IMR-90 (cell line): ENCODE measurements at regions not wholly inside any gene's neighbourhood (a gene's known extent, or its start where the extent isn't known, plus 50 kb on each side); places are given as distances from the start of the nearest gene placed in this dataset.

ENCODE experiments used
- ATAC-seq: fragments of 200-7000 bp; cut with Tn5 transposase; 2 replicates; pipeline ENCODE4 v1.9.1; 2020; ENCODE audit warnings: low read depth, mild to moderate bottlenecking, moderate library complexity
- BruUV-seq: library from RNA; stranded (reverse); fragments of 400-500 nt; replicated peaks from 2 replicates; lab custom pipeline; 2021; lab: Mats Ljungman, UMichigan
- CTCF ChIA-PET: fragments of 300-600 bp; formaldehyde crosslinking; extraction: SDS; loops from one replicate; lab custom pipeline; 2021; ENCODE audit warnings: antibody characterized with exemption; lab: Yijun Ruan, JAX
- POLR2A ChIA-PET: fragments of 300-600 bp; sonication (Branson Sonifier 250); formaldehyde crosslinking; loops from one replicate; lab custom pipeline; 2022; ENCODE audit warnings: antibody characterized with exemption; ENCODE audit not compliant: unreplicated experiment; lab: Charles Lee
- DNase-seq: peaks from one replicate; pipeline ENCODE4 v3.0.0; 2013
- H2AFZ ChIP-seq: replicated peaks from 2 replicates; pipeline ENCODE3; 2013; ENCODE audit warnings: low read length, mild to moderate bottlenecking; ENCODE audit not compliant: poor library complexity
- H2AK5ac ChIP-seq: 2 replicates; pipeline ENCODE4 v1.6.1; 2013; ENCODE audit warnings: low read depth, low read length, inconsistent platforms
- H2AK9ac ChIP-seq: replicated peaks from 2 replicates; pipeline ENCODE3; 2013; ENCODE audit warnings: mild to moderate bottlenecking, low read depth, low read length, moderate library complexity; ENCODE audit not compliant: poor library complexity
- H2BK120ac ChIP-seq: 2 replicates; pipeline ENCODE4 v1.6.1; 2013; ENCODE audit warnings: low read depth, low read length, inconsistent platforms
- H2BK15ac ChIP-seq: 3 replicates; pipeline ENCODE4 v1.6.1; 2013; ENCODE audit warnings: low read depth, low read length, inconsistent platforms
- H2BK20ac ChIP-seq: 2 replicates; pipeline ENCODE4 v1.6.1; 2013; ENCODE audit warnings: low read depth, mild to moderate bottlenecking, inconsistent platforms, low read length, moderate library complexity
- H2BK5ac ChIP-seq: 2 replicates; pipeline ENCODE4 v1.6.1; 2013; ENCODE audit warnings: mild to moderate bottlenecking, low read depth, low read length, inconsistent platforms; ENCODE audit not compliant: poor library complexity, severe bottlenecking
- H3K14ac ChIP-seq: replicated peaks from 2 replicates; pipeline ENCODE4 v1.6.1; 2013; ENCODE audit warnings: low read depth, low read length, inconsistent platforms
- H3K18ac ChIP-seq: 2 replicates; pipeline ENCODE4 v1.6.1; 2013; ENCODE audit warnings: low read depth, low read length, control low read depth
- H3K23ac ChIP-seq: 2 replicates; pipeline ENCODE4 v1.6.1; 2013; ENCODE audit warnings: low read depth, low read length, inconsistent platforms
- H3K27ac ChIP-seq: 2 replicates; pipeline ENCODE4 v1.5.1; 2013; ENCODE audit warnings: mild to moderate bottlenecking, control low read depth, low read length; ENCODE audit not compliant: insufficient read depth
- H3K27me3 ChIP-seq: 2 replicates; pipeline ENCODE4 v1.6.1; 2013; ENCODE audit warnings: low read length; ENCODE audit not compliant: control insufficient read depth, insufficient read depth
- H3K36me3 ChIP-seq: 2 replicates; pipeline ENCODE4 v1.6.1; 2013; ENCODE audit warnings: low read length, mixed read lengths; ENCODE audit not compliant: control insufficient read depth, insufficient read depth
- H3K4ac ChIP-seq: 2 replicates; pipeline ENCODE4 v1.6.1; 2013; ENCODE audit warnings: low read depth, low read length, inconsistent platforms
- H3K4me1 ChIP-seq: 2 replicates; pipeline ENCODE4 v1.6.1; 2013; ENCODE audit warnings: low read length, mixed read lengths; ENCODE audit not compliant: control insufficient read depth, insufficient read depth
- H3K4me2 ChIP-seq: 2 replicates; pipeline ENCODE4 v1.6.1; 2013; ENCODE audit warnings: low read depth, mild to moderate bottlenecking, control low read depth, low read length, moderate library complexity
- H3K4me3 ChIP-seq: 2 replicates; pipeline ENCODE4 v1.5.1; 2013; ENCODE audit warnings: low read depth, mild to moderate bottlenecking, control low read depth, low read length, moderate library complexity; ENCODE audit not compliant: insufficient read depth
- H3K56ac ChIP-seq: 2 replicates; pipeline ENCODE4 v1.6.1; 2013; ENCODE audit warnings: low read length, inconsistent platforms; ENCODE audit not compliant: insufficient read depth; ENCODE audit errors: extremely low read depth
- H3K79me1 ChIP-seq, 2 experiments: 2 replicates each; pipeline ENCODE4 v1.6.1; 2013; ENCODE audit warnings: low read length in 2 of 2, inconsistent platforms in 1 of 2, low read depth in 1 of 2
- H3K9ac ChIP-seq: 2 replicates; pipeline ENCODE4 v1.6.1; 2013; ENCODE audit warnings: low read depth, low read length, control low read depth
- H3K9me1 ChIP-seq: 2 replicates; pipeline ENCODE4 v1.6.1; 2013; ENCODE audit warnings: low read length, inconsistent platforms; ENCODE audit not compliant: insufficient read depth
- H3K9me3 ChIP-seq: 2 replicates; pipeline ENCODE4 v1.6.1; 2013; ENCODE audit warnings: low read length; ENCODE audit not compliant: control insufficient read depth, insufficient read depth
- H4K20me1 ChIP-seq: 2 replicates; pipeline ENCODE4 v1.6.1; 2013; ENCODE audit warnings: low read length, inconsistent platforms; ENCODE audit not compliant: insufficient read depth
- H4K5ac ChIP-seq: 2 replicates; pipeline ENCODE4 v1.6.1; 2013; ENCODE audit warnings: mild to moderate bottlenecking, low read depth, low read length, control low read depth
- H4K8ac ChIP-seq, 2 experiments: 2 replicates each; pipeline ENCODE4 v1.6.1; 2013; ENCODE audit warnings: low read depth in 2 of 2, low read length in 2 of 2, control low read depth in 1 of 2, inconsistent platforms in 1 of 2
- H4K91ac ChIP-seq: 2 replicates; pipeline ENCODE4 v1.6.1; 2013; ENCODE audit warnings: low read depth, low read length, inconsistent platforms; ENCODE audit not compliant: insufficient read depth
- BHLHE40 ChIP-seq: fragments of 150-350 bp; IDR thresholded peaks from 2 replicates; pipeline ENCODE4 v1.6.1; 2016; ENCODE audit warnings: mild to moderate bottlenecking, low read depth, low read length
- CEBPB ChIP-seq: IDR thresholded peaks from 2 replicates; pipeline ENCODE4 v1.6.1; 2012; ENCODE audit warnings: low read depth, low read length, improper control_type of control experiment
- CHD1 ChIP-seq: IDR thresholded peaks from 2 replicates; pipeline ENCODE4 v1.6.1; 2012; ENCODE audit warnings: low read depth, low read length, improper control_type of control experiment
- MAFK ChIP-seq: IDR thresholded peaks from 2 replicates; pipeline ENCODE4 v1.6.1; 2012; ENCODE audit warnings: low read depth, low read length, improper control_type of control experiment
- MAZ ChIP-seq: IDR thresholded peaks from 2 replicates; pipeline ENCODE4 v1.6.1; 2012; ENCODE audit warnings: low read depth, mild to moderate bottlenecking, low read length, improper control_type of control experiment, moderate library complexity, borderline replicate concordance
- MXI1 ChIP-seq: IDR thresholded peaks from 2 replicates; pipeline ENCODE4 v1.6.1; 2012; ENCODE audit warnings: low read depth, mild to moderate bottlenecking, low read length, moderate library complexity, borderline replicate concordance
- POLR2A ChIP-seq: IDR thresholded peaks from 2 replicates; pipeline ENCODE4 v1.6.1; 2012; ENCODE audit warnings: mild to moderate bottlenecking, low read depth, low read length
- RAD21 ChIP-seq: IDR thresholded peaks from 2 replicates; pipeline ENCODE4 v1.6.1; 2012; ENCODE audit warnings: low read length, improper control_type of control experiment
- RCOR1 ChIP-seq: IDR thresholded peaks from 2 replicates; pipeline ENCODE4 v1.6.1; 2012; ENCODE audit warnings: mild to moderate bottlenecking, low read length, improper control_type of control experiment; ENCODE audit not compliant: insufficient replicate concordance
- SMC3 ChIP-seq: fragments of 150-350 bp; IDR thresholded peaks from 2 replicates; pipeline ENCODE4 v1.6.1; 2016; ENCODE audit warnings: low read depth, mild to moderate bottlenecking, antibody characterized with exemption, low read length, moderate library complexity
- WGBS, 2 experiments: methylation state at CpG; one replicate each; pipeline versions ENCODE4 v1.1.5 to v1.1.7; 2013; ENCODE audit warnings: missing lambda C conversion rate in 2 of 2; ENCODE audit not compliant: insufficient read length in 1 of 2; ENCODE audit errors: extremely low coverage in 2 of 2; 5-methylcytosine and 5-hydroxymethylcytosine counted together
- dilution Hi-C: fragments of 300-500 bp; cut with HindIII; formaldehyde crosslinking; loops from one replicate; pipeline ENCODE4 v1.14.3; 2018; ENCODE audit warnings: low sequenced_read_pairs; ENCODE audit not compliant: unreplicated experiment
- in situ Hi-C: fragments of 300-500 bp; cut with MboI; formaldehyde crosslinking; loops from 3 replicates; pipeline ENCODE4 v1.14.3; 2019; ENCODE audit warnings: low sequenced_read_pairs, inconsistent platforms, mixed read lengths
- intact Hi-C: fragments of 100-400 bp; cut with micrococcal nuclease; formaldehyde crosslinking; loops from 2 replicates; pipeline ENCODE4 v1.10.0; 2022
- TF ChIP-seq, protein P1 (sequence below): fragments of 150-350 bp; IDR thresholded peaks from 2 replicates; pipeline ENCODE4 v1.6.1; 2017; ENCODE audit warnings: mild to moderate bottlenecking, antibody characterized with exemption, low read length, low read depth
- TF ChIP-seq, protein P2 (sequence below): conservative IDR thresholded peaks from 2 replicates; pipeline ENCODE4 v1.5.1; 2012; ENCODE audit warnings: mild to moderate bottlenecking, low read depth, low read length, improper control_type of control experiment
- TF ChIP-seq, protein P3 (sequence below): fragments of 150-350 bp; IDR thresholded peaks from 2 replicates; pipeline ENCODE4 v1.6.1; 2016; ENCODE audit warnings: low read depth, mild to moderate bottlenecking, low read length, moderate library complexity, borderline replicate concordance

DNA sequence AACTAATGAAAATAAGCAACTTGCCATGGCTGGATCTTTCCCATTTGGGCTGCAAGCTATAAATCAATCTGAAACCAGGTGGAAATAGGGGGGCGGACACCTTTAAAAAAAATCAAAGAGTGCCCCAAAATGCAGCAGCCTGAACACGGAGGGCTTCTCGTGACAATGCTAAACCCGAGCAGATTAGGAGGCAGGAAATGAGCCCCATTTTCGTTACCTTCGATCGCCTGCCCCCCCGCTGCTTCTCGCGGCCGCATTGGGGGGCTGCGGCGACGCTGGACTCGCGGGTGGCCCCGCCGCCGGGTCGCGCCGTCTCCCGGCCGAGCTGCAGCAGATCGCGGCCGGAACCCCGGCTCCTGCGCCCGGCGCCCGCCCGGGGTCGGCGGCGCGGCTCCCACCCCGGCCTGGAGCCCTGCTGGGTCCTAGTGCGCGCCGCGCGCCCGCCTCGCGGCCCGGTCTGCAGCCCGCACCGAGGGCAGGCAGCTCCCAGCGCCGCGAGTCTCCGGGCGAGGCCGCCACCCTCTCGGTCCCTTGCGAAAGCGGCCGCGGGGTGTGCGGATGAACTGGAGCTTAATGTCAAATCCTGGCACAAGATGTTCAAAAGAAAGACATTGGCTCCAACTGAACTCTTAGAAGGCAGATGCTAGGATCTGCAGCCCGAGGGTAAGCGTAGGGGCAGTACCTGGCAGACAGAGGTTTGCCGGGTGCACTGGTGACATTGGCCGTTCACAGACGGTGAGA lies 201.9 kb upstream of the FOXN3 start:
- in situ Hi-C loops, result loop anchor here (5.0 to 10.0 kb wide), 2 partner anchors 194 to 293 kb away; no protein-coding TSS in a partner anchor
- CTCF ChIA-PET, result no interaction called here
- H3K4me2 ChIP-seq, result peak overlapping the region; percentile 87
- H3K4me3 ChIP-seq, result peak overlapping the region; percentile 78
- no peaks in the 10 kb centered on the region for H3K36me3 ChIP-seq
- dilution Hi-C loops, result no loop called here
- H2AK9ac ChIP-seq, result peak overlapping the region; percentile 29
- H3K18ac ChIP-seq, result peak overlapping the region; percentile 82
- 0% methylated on average over 32 of the region's 66 CpGs; no CpG with 5 or more reads in 1 of the 2 experiments for WGBS, 2 experiments
- no TSS peak for BruUV-seq
- H2AFZ ChIP-seq, result peak overlapping the region; percentile 97
- peak overlapping the region; percentile 76 to 95 for H4K8ac ChIP-seq
- H3K9ac ChIP-seq, result peak overlapping the region; percentile 89
- peak overlapping the region; percentile 86 for H3K56ac ChIP-seq
- peak overlapping the region; percentile 78 for H3K4ac ChIP-seq
- peaks cover under 1% of the 10 kb centered on the region; the same call in 1 of the 2 replicates for H3K9me1 ChIP-seq
- ATAC-seq, result peak; percentile 91
- no peaks in the 10 kb centered on the region for H3K9me3 ChIP-seq
- intact Hi-C loops, result loop anchor here (1.0 to 10.0 kb wide), 7 partner anchors 129 to 579 kb away; partner anchors contain the start of gene FOXN3
- H4K5ac ChIP-seq, result peak overlapping the region; percentile 78
- H2AK5ac ChIP-seq, result peak overlapping the region; percentile 18; the same call in 1 of the 2 replicates
- peak overlapping the region; percentile 69; the same call in 2 of the 3 replicates for H2BK15ac ChIP-seq
- H3K23ac ChIP-seq, result peak overlapping the region; percentile 93
- peak overlapping the region; percentile 57 for H3K14ac ChIP-seq
- POLR2A ChIA-PET, result interaction anchor here (1.0 kb wide), 1 partner anchor 110 kb away, joined by 3 read pairs; no protein-coding TSS in a partner anchor
- H4K20me1 ChIP-seq, result no peaks in the 10 kb centered on the region
- no peaks in the 10 kb centered on the region for H3K27me3 ChIP-seq
- peaks cover 3 to 34% of the 10 kb centered on the region in 2 experiments; a peak in 2 of 4 replicates for H3K79me1 ChIP-seq
- H2BK20ac ChIP-seq, result peak overlapping the region; percentile 65
- peak; percentile 67 for DNase-seq
- H2BK5ac ChIP-seq, result peak overlapping the region; percentile 87
- peak overlapping the region; percentile 87 for H3K27ac ChIP-seq
- peak overlapping the region; percentile 97 for H2BK120ac ChIP-seq
- H4K91ac ChIP-seq, result peak overlapping the region; percentile 77
- peaks cover 12% of the 10 kb centered on the region for H3K4me1 ChIP-seq
- TF ChIP-seq CHD1 (no peak), SMC3 (peak; percentile 21; the same call in 1 of the 2 replicates), MXI1 (no peak), RCOR1 (no peak), CEBPB (peak; percentile 58), POLR2A (peak; percentile 49; the same call in 1 of the 2 replicates), RAD21 (peak; percentile 34), BHLHE40 (no peak), MAZ (peak; percentile 70; the same call in 1 of the 2 replicates), MAFK (no peak)
- TF ChIP-seq, protein P1, sequence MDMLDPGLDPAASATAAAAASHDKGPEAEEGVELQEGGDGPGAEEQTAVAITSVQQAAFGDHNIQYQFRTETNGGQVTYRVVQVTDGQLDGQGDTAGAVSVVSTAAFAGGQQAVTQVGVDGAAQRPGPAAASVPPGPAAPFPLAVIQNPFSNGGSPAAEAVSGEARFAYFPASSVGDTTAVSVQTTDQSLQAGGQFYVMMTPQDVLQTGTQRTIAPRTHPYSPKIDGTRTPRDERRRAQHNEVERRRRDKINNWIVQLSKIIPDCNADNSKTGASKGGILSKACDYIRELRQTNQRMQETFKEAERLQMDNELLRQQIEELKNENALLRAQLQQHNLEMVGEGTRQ, result no peak
- TF ChIP-seq, protein P2, sequence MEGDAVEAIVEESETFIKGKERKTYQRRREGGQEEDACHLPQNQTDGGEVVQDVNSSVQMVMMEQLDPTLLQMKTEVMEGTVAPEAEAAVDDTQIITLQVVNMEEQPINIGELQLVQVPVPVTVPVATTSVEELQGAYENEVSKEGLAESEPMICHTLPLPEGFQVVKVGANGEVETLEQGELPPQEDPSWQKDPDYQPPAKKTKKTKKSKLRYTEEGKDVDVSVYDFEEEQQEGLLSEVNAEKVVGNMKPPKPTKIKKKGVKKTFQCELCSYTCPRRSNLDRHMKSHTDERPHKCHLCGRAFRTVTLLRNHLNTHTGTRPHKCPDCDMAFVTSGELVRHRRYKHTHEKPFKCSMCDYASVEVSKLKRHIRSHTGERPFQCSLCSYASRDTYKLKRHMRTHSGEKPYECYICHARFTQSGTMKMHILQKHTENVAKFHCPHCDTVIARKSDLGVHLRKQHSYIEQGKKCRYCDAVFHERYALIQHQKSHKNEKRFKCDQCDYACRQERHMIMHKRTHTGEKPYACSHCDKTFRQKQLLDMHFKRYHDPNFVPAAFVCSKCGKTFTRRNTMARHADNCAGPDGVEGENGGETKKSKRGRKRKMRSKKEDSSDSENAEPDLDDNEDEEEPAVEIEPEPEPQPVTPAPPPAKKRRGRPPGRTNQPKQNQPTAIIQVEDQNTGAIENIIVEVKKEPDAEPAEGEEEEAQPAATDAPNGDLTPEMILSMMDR, result peak; percentile 4; the same call in 1 of the 2 replicates
- TF ChIP-seq, protein P3, sequence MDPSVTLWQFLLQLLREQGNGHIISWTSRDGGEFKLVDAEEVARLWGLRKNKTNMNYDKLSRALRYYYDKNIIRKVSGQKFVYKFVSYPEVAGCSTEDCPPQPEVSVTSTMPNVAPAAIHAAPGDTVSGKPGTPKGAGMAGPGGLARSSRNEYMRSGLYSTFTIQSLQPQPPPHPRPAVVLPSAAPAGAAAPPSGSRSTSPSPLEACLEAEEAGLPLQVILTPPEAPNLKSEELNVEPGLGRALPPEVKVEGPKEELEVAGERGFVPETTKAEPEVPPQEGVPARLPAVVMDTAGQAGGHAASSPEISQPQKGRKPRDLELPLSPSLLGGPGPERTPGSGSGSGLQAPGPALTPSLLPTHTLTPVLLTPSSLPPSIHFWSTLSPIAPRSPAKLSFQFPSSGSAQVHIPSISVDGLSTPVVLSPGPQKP, result no peak
